Left renal pelvis (tissue), 4 donors: ENCODE measurements at regions not wholly inside any gene's neighbourhood (a gene's known extent, or its start where the extent isn't known, plus 50 kb on each side); places are given as distances from the start of the nearest gene placed in this dataset.
A peak's percentile ranks its signal among the peaks of the same experiment; 100 is the strongest.

ENCODE experiments used
- DNase-seq, 4 donors: peaks; one replicate each; pipeline ENCODE4 v3.0.0-alpha.2; 2013; ENCODE audit warnings: low read depth in 4 of 4, low spot score in 3 of 4

DNA sequence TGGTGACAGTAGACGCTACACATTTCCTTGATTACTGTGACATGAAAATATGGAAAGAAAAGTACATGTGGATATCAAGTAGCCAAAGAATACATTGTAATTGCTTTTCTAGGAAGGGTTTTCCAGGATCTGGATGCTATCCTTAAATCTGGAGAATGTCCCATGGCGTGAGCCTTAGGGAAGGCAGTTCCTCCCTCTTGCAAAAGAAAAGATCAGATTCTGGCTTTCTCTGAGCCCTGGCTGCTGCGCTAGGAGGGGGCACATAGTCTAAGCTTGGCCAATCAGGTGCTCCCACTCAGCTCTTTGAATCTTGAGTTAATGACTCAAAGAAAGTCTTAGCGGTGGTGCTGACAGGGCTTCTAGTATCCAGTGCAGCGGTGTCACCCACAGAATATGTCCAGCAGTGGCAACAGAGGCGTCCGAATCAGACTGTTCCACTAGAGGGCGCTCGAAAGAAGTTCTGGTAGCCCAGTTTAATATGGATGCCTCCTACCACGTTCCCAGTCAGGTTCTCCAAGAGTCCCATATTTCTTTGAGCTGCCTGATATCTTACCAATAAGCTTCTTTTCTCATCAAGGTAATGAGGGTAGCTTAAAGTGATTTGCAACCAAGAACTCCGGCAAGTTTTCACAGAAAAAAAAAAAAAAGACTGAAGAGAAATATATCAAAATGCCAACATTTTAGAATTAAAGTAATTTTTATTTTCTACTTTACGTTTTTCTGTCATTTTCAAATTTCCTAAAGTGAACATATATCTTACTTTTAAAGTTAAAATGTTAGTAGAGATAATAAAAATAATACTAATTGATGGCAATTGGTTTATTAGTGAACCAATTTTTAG is 213.4 kb upstream of the S100G start:
- DNase-seq = peak; percentile 23 to 46 (median 36)

DNA sequence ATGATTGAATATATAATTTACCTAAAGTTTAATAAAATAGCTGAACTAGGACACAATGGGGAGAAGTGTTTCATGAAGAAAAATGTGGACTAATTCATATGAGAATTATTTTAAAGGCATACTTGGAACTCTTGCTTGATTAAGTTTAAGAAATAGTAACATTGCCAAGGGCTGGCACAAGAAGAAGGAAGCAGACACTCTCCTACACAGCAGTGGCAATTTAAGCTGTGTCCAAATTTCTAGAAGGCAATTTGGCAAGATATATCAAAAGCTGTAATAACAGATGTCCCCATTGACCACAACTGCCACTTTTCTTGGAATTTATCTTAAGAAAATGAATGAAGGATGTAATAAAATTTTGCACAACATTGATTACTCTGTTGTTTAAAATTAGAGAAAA is 209.5 kb upstream of the S100G start:
- no peak for DNase-seq

GRCh38 chrX:16444353-16444752 is 205.6 kb upstream of the S100G start:
- DNase-seq = no peak

- DNase-seq = no peak
Measured at GRCh38 chrX:16445166-16445752, 204.7 kb upstream of the S100G start.

DNA sequence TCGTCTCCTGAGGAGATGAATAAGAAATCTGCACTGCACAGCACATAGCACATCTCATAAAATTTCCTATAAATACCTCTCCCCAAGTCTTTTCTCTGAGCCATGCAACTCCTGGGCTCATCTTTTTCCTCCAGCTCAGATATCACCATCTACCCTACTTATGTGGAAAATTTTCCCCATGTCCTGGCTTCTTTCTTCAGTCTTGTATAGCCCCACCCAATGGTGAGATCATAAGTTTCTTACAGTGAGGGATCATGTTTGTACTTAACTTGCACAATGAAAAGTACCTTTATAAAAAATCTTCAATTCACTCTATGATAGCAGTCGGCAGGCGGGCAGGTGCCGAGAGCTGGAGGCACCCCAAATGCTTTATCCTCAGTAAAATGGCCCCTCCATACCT is 198.6 kb upstream of the S100G start:
- DNase-seq = no peak

DNA sequence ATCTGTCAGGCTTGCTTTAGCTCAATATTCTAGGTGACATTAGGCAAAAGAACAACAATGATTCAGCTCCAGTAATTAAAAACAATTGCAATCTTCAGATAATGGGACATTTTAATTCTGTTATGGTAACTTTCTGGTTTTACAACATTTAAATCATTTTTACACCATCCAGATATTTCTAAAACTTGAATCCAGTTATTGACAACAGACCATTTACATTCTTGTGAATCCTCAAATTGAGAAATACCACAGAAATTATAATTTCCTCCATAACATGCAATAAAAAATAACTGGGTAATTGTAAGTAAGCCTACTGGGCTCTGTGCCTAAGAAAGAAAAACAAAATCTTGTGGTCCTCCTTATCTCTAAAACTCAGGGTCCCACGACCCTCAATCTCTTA is 195.0 kb upstream of the S100G start:
- no peak for DNase-seq

GRCh38 chrX:16457239-16457638 is 192.7 kb upstream of the S100G start:
- no peak for DNase-seq

GRCh38 chrX:16458208-16458607 is 191.8 kb upstream of the S100G start:
- no peak for DNase-seq

DNA sequence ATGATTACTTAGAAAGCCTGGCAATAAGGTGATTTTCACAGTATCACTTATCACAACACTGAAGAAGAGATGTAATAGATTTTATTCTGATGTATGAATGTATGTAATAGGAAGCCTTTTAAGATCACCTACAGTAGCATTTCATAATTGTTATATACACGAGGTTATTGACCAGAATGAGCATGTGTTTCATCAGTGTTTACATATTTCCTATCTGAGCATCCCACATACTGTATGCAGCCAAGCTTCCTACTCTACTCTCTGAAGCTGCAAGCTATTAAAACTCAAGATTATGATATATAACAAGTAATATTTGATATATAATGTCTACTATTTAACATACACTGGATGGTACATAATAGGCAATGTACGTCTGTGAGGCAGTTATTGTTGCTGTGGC is 190.9 kb upstream of the S100G start:
- no peak for DNase-seq

DNA sequence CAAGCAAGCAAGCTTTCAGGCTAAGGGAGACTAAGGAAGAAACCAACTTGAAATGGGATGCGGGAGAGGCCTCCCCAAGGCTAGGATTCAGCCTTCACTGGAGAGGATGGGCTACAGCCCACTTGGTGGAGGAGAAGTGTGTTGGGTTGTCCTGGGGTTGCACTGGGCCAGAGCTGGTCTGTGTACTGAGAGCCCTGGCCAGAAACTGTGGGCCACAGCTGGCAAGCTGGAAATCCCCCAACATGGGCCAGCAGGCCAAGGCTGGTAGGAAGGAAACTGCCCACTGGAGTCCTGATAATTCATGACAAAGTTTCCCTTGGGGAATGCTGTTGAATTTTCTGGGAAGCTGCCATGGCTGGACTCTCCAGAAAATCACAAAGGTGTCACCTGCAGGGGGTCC is 188.0 kb upstream of the S100G start:
- no peak for DNase-seq

DNA sequence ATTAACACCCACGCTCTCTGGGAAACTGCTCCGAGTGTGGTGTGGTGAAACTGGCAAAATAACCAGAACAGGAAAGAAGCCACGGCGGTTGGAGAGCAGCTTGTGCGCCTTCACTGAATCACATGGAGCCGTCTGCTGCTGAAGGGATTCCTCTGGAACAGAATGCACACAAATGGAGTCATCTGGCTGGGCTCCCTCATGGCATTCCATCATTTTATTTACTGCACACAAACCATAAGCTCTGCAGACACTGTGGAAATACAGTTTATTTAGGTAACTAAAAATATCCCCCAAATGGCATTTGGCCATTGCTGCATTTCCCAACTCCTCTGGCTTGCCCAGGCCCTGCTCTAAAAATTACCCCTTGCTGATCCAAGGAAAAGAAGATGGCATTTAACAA is 187.0 kb upstream of the S100G start:
- no peak for DNase-seq

- DNase-seq = no peak
Measured at GRCh38 chrX:16464369-16464768, 185.6 kb upstream of the S100G start.

DNA sequence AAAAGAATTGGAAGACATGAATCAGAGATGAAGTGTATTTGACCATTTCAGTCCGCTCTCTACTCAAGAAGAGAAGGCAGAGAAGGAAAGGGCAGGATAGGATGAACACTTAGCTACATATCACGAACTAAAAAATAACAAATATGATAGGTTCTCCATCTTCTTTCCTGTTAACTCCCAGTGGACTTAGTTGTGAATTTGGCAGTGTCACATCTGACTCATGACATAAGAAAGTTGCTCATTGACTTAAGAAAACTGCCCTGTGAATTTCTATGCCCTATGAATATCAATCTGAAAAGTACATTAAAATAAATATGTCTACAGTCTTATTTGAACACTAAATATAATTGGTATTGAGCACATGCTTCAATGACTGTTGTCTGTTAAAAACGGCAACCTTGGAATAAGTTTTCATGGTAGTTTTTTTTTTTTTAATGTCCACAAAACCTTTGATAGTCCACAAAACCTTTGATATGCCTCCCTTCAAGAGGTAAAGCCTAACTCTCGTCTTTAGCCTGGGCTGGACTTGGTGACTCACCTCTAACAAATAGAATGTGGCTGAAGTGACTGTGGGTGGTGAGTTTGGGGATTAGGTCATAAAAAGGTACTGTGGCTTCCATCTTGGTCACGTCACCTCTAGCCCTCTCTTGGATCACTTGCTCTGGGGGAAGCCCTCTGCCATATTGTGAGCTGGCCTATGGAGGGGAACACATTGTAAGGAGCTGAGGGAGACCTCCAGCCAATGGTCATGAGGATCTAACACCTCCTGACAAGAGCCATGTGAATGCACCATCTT is 184.7 kb upstream of the S100G start:
- DNase-seq = no peak

DNA sequence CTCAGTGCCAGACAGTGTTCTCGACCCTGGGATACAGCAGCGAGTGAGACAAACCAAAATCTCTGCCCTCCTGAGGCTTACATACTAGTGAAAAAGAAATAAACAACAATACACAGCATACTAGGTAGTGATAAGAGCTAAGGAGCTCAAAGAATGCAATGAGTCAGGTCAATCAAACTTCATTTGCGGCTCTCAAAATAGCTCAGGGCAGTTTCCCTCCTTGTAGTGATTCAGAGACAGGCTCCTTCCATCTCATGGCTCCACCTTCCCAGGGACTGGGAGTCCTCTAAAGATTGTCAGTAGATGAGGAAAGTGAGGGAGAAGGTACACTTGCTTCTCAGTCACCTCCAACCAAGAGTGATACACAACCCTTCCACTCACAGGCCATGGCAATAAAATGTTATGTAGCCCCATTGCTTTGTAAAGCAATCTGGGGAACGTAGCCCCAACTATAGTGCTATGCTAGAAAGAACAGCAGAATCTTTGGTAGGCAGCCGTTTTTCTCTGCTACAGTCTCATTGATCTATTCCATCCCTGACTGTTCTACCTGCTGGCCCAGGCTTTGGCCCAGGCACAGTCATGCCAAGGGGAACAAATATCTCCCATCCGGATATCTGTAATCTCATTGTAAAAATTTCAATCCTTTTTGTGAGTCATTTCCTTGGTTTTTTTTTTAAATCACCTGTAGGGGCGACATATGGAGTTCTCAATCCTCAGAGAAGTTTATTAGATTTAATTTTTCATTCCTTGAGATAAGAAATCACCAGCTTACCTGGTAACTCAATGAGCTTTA is 183.1 kb upstream of the S100G start:
- DNase-seq = no peak

DNA sequence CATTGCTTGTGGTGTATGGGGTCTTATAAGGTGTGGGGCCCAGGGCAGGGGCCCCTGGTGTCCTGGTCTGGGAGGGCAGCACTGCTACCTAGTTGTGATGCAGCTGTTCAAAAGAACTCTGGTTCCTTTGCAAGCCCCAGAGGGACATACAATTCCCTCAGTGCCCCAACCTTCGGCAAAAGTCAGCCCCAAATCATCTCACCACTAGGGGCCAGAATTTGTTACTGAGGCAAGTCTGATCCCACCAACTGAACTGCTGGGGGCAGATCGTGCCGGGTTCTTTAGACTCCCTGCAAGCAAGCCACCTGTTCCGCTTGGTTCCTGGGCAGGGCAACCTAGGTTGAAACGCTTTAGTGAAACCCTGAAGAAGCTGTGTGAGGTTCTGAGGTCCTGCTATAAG is 180.1 kb upstream of the S100G start:
- DNase-seq = no peak

DNA sequence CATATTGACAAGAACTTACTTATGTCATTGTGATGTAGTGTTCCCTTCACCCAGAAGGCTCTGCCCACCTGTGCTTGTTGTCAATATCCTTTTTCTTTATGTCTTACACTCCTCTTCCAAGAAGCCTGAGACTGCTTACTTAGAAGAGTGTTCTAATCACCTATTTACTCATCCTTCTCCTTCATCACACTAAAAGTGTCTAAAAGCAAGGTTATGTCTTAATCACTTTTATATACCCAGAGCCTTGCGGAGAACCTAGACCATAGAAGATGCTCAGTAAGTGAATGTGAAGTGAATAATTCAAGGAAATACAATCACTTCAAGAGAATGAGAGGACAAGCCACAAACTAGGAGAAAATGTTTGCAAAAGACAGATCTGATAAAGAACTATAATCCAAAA is 177.6 kb upstream of the S100G start:
- DNase-seq = no peak

GRCh38 chrX:16474511-16474910 is 175.4 kb upstream of the S100G start:
- no peak for DNase-seq

- DNase-seq = no peak
Measured at GRCh38 chrX:16476009-16476408, 173.9 kb upstream of the S100G start.

- no peak for DNase-seq
Measured at GRCh38 chrX:16476692-16477091, 173.3 kb upstream of the S100G start.

GRCh38 chrX:16479206-16479869 is 170.6 kb upstream of the S100G start:
- DNase-seq = no peak
